Gastroesophageal sphincter (tissue), 3 donors: ENCODE measurements at regions not wholly inside any gene's neighbourhood (a gene's known extent, or its start where the extent isn't known, plus 50 kb on each side); places are given as distances from the start of the nearest gene placed in this dataset.

Source experiments
- EP300 ChIP-seq: sonication (generic); formaldehyde crosslinking; IDR thresholded peaks from one replicate; pipeline ENCODE4 v1.6.1; 2017; ENCODE audit warnings: antibody characterized with exemption, mild to moderate bottlenecking
- POLR2A ChIP-seq, 2 donors: fragments of 450-650 bp; IDR thresholded peaks; one replicate each; pipeline ENCODE4 v1.6.1; 2017; ENCODE audit warnings: antibody characterized with exemption in 2 of 2, mild to moderate bottlenecking in 2 of 2, moderate library complexity in 1 of 2
- POLR2AphosphoS5 ChIP-seq: sonication (generic); formaldehyde crosslinking; IDR thresholded peaks from one replicate; pipeline ENCODE4 v1.6.1; 2017; ENCODE audit warnings: antibody characterized with exemption
- TF ChIP-seq, protein P1 (sequence below), 4 experiments: fragments of 200-600 bp in 2 of 4; fragments of 450-650 bp in 2 of 4; sonication (generic) in 1 of 4; IDR thresholded peaks; one replicate each; pipeline ENCODE4 v1.5.1; 2017 to 2019; ENCODE audit warnings: antibody characterized with exemption in 4 of 4, mild to moderate bottlenecking in 2 of 4, moderate library complexity in 2 of 4

DNA sequence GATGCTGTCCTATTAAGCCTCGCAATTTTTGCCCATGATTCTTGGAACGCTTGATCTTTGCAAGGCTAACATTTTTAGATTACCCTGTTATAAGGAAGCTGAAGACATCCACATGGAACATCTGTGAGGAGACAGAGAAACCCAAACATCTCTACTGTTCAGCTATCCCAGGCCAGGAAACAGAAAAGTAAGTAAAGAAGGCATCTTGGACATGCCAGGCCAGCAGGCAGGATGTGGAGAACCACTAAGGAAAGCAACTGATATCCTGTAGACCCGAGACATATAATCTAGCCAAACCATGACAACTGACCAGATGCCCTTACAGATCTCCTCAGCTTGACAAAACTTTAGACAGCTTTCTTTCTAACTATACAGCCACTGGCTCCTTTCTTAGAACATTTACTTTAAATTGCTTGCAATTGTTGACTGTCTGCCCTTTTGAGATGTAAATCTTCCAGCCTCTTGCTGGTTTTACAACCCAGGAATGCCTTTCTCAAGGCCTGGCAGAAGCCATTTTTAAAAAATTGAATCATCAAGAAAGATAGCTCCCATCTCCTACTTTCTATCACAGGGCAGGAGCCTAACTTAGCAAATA is 255.8 kb upstream of the DACH1 start:
- TF ChIP-seq EP300, result no peak
- TF ChIP-seq, protein P1, sequence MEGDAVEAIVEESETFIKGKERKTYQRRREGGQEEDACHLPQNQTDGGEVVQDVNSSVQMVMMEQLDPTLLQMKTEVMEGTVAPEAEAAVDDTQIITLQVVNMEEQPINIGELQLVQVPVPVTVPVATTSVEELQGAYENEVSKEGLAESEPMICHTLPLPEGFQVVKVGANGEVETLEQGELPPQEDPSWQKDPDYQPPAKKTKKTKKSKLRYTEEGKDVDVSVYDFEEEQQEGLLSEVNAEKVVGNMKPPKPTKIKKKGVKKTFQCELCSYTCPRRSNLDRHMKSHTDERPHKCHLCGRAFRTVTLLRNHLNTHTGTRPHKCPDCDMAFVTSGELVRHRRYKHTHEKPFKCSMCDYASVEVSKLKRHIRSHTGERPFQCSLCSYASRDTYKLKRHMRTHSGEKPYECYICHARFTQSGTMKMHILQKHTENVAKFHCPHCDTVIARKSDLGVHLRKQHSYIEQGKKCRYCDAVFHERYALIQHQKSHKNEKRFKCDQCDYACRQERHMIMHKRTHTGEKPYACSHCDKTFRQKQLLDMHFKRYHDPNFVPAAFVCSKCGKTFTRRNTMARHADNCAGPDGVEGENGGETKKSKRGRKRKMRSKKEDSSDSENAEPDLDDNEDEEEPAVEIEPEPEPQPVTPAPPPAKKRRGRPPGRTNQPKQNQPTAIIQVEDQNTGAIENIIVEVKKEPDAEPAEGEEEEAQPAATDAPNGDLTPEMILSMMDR (IDR thresholded peaks at IDR 0.05), result no peak
- no peak for TF ChIP-seq POLR2A (IDR thresholded peaks at IDR 0.05)
- TF ChIP-seq POLR2AphosphoS5, result no peak
